COLO668 (cell line): ENCODE measurements at regions not wholly inside any gene's neighbourhood (a gene's known extent, or its start where the extent isn't known, plus 50 kb on each side); places are given as distances from the start of the nearest gene placed in this dataset.
"Not testable (repeated sequence)": the region's sequence is repeated elsewhere in the genome, so short reads cannot be mapped to it uniquely, and the experiment has no call there.

Experiments used
- DNase-seq: peaks from one replicate; lab custom pipeline; 2025; ENCODE audit not compliant: unreplicated experiment; lab: John Stamatoyannopoulos, UW

DNA sequence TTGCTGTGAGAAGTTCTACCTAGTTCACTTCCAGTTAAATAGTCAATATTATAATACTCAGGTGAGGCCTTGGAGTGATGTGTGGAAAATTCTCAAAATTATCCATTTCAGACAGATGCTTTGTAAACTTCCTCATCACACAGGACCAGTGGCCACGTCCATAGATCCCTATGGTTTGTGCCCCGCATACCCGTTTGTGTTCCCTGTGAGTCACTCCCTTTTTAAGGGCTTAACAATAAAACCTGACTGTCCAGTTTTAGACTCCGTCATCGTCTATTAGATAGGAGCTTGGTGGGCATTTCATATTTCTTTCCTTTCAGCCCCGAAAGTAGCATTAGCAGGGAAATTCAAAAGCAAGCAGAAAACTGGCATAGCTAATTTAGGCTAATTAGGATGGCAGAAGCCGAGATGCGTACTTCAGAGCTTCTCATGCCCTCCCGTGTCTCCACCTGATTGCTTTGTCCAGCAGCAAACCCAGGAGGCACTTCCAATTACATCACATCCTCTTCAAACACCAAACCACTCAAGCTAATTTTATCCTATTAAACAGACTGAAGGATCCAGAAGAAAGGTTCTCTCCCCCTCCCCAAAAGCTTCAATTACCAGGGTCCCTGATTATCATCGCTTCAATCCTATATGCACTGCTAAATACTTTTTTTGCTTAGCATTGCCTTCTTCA lies 186.6 kb upstream of the OTX2 start:
- DNase-seq: peak; percentile 60

DNA sequence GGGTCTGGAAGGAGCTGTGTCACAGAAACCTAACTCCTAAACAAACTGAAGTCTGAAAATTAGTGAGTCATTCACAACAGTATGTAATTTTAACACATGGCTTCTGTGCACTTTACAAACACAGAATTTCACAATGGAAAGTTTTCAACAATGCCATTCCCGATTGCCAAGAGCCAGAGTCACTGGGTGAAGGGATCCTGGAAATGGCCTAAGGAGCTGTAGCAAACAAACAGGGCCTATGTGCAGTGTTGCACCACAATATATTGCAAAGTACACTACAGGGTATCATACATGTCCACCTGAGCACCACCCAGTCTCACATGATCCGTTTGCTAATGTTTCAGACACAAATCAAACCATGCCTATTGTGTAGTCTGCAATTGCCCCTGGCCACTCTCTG lies 184.7 kb upstream of the OTX2 start:
- DNase-seq: peak; percentile 15

DNA sequence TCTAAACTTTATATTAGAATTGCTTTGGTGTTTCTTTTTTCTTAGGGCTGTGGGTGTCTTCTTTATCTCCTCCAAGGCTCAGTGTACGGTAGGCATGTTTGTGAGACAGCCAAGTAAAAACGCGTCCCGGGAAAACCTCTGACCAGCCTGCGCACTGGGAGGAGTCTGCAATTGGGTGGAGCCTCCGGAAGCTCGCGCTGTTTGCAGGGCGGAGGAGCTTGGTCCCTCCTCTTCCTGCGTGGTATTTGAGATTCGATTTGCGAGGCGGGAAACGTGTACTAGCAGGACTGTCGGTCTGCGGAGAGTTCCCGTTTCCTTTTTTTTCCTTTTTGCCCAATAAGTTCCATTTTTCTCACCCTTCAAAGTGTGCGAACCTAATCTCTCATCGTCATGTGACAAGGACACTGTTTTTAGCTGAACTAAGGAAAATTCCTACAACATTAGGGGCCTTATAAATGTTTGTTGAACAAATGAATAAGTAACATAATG lies 182.1 kb upstream of the OTX2 start:
- DNase-seq: no peak

DNA sequence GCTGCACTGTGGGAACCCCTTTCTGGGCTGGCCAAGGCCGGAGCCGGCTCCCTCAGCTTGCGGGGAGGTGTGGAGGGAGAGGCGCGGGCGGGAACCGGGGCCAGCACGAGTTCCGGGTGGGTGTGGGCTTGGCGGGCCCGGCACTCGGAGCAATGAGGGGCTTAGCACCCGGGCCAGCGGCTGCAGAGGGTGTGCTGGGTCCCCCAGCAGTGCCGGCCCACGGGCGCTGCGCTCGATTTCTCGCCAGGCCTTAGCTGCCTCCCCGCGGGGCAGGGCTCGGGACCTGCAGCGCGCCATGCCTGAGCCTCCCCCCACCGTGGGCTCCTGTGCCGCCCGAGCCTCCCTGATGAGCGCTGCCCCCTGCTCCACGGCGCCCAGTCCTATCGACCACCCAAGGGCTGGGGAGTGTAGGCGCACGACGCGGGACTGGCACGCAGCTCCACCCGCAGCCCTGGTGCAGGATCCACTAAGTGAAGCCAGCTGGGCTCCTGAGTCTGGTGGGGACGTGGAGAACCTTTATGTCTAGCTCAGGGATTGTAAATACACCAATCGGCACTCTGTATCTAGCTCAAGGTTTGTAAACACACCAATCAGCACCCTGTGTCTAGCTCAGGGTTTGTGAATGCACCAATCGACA lies 180.8 kb upstream of the OTX2 start:
- DNase-seq: not testable (repeated sequence)

DNA sequence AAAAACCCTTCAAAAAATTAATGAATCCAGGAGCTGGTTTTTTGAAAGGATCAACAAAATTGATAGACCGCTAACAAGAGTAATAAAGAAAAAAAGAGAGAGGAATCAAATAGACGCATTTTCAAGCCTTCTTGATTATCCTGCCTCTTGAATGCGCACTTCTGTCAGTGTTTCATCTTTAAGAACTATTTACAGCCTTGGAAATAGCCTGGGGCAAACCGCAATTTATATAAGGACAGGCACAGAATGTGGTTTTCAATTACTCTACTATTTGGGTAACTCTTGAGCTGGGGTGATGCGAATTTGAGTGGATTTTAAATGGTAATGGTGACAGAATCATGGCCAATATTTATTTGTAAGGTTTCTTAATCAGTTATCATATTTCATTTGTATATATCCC lies 179.1 kb upstream of the OTX2 start:
- DNase-seq: no peak

DNA sequence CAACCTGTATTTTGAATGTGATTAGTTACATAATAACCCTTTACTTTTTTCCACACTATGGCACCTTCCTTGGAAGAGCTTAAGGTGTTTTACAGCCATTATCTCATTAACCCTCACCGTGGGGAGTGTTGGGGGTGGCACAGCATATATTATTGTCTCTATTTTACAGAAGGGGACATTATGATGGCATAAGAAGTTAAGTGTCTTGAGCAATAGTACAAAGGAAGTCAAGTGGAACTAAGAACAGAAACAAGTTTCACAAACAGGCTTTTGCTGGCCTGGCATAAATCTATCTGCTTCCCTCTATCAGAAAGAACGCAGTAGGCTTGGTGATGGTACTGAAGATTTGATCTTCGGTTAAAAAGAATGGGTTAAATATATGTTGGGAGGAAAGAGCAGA lies 169.7 kb upstream of the OTX2 start:
- no peak for DNase-seq

DNA sequence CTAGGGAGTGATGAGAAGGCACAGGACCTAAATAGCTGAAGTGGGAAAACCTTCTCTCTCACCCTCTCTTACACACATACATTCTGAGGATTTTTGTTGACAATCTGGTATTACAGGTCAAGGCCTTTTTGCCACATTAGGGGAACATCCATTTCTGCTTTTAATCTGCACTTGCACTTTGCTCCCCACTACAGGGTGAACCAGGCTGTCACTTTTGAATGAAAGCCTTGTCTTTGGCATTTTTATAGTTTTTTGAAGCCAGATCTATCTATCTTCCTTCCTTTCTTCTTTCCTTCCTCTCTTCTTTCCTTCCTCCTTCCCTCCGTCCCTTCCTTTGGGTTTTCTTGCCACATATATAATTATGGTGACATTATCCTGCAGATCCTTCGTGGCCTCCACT lies 165.9 kb upstream of the OTX2 start:
- DNase-seq: no peak

DNA sequence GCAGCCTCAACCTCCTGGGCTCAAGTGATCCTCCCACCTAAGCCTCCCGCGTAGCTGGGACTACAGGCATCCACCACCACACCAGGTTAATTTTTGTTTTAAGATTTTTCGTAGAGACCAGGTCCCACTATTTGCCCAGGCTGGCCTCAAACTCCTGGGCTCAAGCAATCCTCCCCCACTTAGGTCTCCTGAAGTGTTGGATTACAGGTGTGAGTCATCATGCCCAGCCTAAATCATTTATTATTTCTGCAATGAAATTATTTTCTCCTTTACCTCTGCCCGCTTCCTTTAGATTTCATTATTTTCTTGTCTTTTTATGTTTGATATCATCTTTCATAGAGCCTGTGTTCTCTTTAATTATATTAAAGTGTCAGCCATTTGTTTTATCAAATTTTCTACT lies 165.2 kb upstream of the OTX2 start:
- DNase-seq: no peak

DNA sequence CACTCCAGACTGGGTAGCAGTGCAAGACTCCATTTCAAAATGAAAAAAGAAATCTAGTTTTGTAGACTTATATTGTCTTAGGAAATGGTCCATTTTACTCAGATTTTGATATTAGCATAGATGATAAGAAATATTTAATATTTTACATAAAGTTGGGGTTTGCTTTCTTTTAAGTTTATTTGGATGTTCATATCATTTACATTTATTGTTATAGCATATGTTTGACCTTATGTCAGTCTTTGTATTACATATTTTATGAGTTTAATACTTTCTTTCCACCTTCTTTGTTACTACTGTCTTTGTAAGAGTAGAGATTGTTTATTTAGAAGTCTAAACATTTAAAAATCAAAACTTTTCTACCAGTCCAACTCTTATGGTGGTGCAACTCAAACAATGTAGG lies 162.7 kb upstream of the OTX2 start:
- DNase-seq: no peak

DNA sequence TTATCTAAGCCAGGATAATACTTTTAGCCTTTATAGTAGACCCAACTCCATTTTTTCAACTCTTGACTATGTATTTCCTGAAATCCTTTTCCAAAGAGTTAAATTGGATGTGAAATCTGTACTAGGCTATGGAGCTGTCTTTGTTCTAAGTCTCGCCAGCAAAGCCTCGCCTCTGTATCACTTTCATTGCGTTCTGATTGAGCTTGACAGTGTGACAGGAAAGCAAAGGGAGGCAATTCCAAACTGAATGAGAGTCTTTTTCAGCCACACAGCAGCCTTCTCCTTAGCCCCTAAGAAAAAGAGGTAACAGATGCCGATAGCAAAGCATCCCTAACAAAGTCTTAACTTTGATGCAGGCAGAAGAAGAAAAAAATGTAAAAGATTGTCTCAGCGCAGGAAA lies 154.6 kb upstream of the OTX2 start:
- no peak for DNase-seq

DNA sequence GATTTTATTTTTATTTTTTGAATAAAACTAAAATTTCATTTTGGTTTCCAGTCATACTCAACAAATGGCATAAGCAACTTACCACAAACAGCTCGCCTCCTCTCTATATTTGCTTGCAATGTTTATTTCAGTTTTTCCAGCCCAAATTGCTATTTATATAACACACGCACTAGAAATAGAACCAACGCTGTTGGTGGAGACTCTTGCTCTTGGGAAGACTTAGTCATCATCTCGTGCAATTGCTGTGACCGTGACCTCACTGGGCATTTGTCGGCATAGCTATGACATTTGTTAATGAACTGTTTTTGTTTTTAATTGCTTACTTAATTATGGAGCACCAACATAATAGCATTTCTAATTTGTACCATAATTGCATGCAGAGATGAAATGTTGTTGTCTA lies 153.1 kb upstream of the OTX2 start:
- no peak for DNase-seq

DNA sequence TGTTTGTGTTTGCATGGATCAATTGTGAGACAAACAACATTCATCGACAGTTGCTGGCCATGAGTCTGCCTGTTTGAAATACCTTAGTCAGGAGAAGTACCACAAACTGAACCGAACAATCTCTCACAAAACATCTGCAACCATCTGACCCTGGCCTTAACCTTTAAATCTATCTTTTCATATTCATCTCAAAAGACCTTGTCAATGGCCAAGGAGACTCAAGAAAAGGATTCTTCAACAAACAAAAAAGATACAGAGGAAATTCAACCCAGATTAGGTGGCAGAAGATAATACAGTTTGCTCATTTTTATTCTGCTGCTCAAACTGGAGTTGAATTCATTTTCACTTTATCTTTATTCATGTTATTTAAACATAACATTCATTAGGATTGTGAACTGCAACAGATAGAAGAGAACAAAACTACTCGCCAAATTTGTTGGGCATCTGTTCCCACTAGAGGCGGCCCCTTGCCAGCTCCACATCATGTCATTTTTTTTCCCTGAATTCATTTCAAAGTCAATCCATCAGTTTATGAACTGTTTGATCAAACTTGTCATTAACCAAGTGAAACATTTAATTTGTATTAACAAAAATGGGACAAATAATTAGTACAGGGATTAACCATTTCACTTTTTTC lies 152.3 kb upstream of the OTX2 start:
- no peak for DNase-seq

DNA sequence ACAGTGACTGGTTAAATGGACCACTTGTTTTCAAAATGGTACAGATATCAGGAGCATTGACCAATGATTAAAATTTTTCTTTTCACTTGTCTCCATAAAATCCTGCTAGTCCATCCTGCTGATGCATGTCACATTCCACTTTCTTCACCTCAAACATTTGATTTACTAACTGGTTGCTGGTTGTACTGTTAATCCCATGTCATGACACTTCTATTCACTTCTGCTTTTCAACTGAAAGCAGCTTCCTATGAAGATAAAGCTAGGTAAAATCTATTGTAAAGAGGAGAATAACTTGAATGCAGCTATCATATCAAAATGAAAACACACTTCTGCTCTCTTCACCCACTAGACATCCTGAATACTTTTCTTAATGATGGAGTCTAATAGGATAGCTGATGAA lies 149.6 kb upstream of the OTX2 start:
- no peak for DNase-seq

DNA sequence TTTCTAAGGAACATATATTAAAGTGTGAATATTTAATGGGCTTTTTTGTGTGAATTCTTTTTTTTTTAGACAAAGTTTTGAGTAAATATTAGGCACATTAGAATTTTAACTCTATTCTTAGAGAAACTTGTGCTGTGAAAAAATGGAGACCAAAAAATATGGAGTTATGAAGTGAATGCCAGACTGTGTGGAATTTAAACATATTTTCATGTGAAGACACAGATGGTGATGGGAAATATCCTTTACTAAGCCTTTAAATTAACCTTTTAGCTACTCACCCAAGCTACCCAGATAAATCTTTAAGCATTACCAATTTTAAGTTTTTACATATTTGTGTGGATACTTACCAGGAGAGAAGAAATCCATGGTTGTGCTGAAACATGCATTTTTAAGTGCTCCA lies 148.8 kb upstream of the OTX2 start:
- DNase-seq: no peak

DNA sequence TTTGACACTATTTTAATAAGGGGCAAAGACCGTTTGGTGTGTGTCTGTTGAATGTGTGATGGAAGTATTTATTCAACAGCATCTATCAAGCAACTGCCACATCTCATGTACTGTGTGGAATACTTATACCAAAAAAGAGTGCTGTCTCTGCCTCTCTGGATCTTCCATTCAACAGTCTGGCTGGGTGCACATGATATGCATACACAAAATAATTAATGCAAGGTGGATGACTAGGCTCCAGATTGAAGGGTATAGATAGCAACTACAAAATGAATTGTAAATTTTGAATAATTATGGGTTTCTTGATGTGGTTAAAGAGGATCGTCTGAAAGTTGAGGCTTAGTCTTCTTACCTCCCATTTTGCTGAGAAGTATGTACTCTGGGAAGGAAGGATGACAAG lies 145.9 kb upstream of the OTX2 start:
- no peak for DNase-seq

DNA sequence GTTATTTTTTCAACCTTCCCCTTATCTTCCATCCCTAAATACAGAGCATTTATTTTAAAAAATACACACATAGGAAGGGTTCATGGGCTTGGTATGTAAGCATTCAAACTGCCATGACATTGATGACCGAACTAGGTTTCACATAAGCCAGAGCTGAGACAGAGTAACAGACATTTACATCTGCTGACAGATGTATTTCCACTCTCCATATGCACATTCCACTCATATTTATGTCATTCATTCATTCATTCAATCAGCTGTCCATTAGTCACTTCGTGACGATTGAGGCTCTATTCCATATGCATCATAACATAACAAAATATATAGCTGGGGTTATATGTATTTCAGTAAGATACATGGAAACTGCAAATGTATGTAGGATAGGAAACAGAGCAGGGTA lies 145.5 kb upstream of the OTX2 start:
- DNase-seq: no peak

DNA sequence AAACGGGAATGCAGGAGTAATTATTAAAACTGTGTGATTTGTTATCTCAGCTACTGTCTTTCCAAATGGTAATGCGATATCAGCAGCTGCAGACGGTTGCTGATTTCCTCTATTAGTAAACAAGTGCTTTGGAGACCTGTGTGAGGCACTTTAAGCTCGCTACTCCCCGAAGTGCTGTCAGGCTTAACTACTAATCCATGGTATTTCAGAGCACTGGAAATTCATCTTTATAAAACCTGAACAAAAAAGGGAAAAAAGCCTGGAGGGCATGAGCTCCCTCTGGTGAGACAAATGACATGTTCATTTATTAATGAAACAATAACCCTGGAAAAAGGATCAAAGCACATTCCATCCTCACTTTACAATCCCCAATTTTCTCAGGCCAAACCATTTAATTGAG lies 143.6 kb upstream of the OTX2 start:
- DNase-seq: no peak

DNA sequence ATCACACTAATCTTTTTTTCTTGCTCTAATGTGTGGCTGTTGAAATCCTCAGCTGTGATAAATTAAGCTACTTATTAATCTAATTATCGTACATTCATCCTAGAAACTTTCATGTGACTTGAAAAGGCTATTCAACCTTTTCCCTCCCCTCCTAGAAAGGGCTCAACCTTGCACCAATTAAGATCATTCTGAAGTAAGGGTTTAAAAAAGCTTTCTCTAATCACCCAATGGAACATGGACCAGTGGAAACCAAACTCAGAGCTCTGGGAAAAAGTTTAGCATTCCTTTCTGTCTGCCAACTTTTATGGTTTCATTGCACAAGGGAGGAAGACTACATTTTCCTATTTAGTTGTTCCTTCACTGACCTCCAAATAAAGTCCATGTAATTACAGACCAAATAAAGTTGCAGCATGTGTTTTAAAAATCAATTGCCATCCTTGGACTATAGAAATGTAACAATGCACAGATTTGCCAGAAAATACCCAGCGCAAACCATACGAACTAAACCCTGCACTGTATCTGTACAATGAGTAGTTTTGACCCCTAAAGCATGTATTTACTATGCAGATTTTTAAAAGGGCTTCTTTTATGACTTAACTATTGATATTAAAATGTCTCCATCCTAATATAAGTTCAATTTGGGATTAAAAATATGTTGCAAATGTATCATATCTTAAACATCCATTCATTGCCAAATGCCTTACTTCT lies 142.6 kb upstream of the OTX2 start:
- no peak for DNase-seq

DNA sequence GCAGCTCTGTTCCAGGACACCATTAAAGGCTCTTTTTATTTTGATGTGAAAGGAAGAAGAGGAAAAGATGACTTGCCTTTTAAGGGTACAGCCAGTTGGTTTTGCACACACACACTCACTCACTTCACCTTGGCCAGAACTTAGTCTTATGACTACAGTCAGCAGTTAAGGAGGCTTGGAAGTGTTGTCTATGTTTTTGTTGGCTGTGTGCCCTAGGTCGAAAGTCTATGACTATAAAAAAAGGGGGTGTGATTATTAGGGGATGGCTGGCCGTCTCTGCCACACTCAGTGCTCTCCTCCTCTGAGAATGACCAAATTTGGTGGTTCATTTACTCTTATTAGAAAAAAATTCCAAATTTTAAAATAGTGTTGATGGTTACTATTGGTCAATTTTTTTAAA lies 139.5 kb upstream of the OTX2 start:
- DNase-seq: no peak

DNA sequence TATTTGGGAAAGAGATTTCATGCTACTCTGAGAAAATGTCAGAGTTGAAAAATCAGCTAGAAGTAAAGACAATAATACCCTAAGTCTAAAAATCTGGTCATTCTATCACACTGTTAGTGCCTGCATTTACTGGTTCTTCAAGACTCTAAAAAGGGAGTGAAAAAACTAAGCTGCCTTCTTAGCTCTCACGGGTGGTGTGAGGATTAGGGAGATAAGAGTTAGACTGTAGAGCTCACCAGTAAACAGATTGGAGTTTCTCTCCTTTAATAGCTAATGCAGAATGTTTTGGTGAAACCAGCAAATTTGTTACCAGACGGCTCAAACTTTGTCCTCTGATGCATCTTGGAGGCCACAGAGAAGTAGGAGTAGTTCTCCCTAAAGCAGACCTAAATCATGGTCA lies 135.0 kb upstream of the OTX2 start:
- no peak for DNase-seq

DNA sequence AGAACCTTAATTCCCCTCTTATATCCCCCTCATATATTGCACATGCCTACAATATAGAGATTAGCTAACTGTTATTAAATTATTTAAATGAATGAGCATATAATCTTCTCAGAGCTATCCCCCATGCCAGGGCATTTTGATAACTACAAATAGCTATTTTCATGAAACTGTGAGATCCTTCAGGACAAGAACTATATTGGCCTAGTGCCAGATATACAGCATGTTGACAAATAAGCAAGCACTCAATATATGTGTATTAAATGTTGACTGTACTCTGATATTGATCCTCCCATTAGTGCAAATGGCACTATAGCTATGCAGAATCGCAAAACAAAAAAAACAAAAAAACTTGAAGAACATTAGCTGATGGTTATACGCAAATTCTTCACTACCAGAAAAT lies 134.1 kb upstream of the OTX2 start:
- DNase-seq: no peak

DNA sequence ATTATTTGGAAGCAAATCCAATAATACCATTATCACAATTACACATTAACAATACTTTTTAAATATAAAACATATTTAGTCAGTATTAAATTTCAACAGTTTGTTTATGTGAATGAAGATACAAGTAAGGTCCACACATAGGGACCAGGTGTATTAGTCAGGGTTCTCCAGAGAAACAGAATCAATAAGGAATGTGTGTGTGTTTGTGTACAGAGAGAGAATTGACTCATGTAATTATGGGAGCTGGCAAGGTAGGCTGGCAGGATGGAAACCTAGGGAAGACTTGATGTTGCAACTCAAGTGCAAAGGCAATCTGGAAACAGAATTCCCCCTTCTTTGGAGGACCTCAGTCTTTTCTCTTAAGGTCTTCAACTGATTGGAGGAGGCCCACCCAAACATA lies 123.2 kb upstream of the OTX2 start:
- DNase-seq: no peak
